Retinal pigment epithelial cell (primary cell): ENCODE measurements at regions not wholly inside any gene's neighbourhood (a gene's known extent, or its start where the extent isn't known, plus 50 kb on each side); places are given as distances from the start of the nearest gene placed in this dataset.

Source experiments
- DNase-seq: peaks from one replicate; pipeline ENCODE4 v3.0.0-alpha.2; 2010; ENCODE audit warnings: low read depth
- H3K4me3 ChIP-seq: 2 replicates; pipeline ENCODE4 v1.5.1; 2011; ENCODE audit warnings: mild to moderate bottlenecking, low read length, control low read depth, moderate library complexity
- TF ChIP-seq, protein P1 (sequence below): conservative IDR thresholded peaks from 2 replicates; pipeline ENCODE4 v1.5.1; 2011; ENCODE audit warnings: low read depth, low read length, control low read depth, inconsistent platforms

DNA sequence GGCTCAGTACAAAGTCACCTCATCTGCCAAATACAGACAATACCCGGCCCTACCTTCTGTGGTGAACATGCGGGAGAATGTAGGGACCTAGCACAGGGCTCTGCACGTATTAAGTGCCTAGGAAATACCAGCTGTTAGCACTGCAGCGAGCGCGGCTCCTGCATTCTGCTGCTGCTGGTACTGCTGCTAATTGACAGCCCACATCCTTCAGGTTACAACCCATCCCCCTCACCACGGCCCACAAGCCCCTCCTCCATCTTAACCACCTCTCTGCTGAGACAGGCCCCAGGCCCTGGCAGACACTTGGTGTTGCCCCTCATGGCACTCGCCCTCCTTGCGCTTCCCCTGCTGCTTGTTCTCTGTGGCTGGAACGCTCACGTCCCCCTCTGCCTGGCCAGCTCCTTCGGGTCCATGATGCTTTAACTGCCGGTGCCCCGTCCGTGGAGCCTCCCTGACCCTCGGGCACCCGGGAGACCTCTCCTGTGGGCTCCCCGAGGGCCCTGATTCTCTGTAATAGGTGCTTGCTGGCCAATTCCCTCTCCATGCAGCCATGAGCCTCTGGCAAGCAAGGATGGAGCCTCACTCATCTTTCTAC, 53.3 kb upstream of the LOXL4 start:
- TF ChIP-seq, protein P1, sequence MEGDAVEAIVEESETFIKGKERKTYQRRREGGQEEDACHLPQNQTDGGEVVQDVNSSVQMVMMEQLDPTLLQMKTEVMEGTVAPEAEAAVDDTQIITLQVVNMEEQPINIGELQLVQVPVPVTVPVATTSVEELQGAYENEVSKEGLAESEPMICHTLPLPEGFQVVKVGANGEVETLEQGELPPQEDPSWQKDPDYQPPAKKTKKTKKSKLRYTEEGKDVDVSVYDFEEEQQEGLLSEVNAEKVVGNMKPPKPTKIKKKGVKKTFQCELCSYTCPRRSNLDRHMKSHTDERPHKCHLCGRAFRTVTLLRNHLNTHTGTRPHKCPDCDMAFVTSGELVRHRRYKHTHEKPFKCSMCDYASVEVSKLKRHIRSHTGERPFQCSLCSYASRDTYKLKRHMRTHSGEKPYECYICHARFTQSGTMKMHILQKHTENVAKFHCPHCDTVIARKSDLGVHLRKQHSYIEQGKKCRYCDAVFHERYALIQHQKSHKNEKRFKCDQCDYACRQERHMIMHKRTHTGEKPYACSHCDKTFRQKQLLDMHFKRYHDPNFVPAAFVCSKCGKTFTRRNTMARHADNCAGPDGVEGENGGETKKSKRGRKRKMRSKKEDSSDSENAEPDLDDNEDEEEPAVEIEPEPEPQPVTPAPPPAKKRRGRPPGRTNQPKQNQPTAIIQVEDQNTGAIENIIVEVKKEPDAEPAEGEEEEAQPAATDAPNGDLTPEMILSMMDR: no peak
- no peak for DNase-seq
- H3K4me3 ChIP-seq: no peak overlapping the region

DNA sequence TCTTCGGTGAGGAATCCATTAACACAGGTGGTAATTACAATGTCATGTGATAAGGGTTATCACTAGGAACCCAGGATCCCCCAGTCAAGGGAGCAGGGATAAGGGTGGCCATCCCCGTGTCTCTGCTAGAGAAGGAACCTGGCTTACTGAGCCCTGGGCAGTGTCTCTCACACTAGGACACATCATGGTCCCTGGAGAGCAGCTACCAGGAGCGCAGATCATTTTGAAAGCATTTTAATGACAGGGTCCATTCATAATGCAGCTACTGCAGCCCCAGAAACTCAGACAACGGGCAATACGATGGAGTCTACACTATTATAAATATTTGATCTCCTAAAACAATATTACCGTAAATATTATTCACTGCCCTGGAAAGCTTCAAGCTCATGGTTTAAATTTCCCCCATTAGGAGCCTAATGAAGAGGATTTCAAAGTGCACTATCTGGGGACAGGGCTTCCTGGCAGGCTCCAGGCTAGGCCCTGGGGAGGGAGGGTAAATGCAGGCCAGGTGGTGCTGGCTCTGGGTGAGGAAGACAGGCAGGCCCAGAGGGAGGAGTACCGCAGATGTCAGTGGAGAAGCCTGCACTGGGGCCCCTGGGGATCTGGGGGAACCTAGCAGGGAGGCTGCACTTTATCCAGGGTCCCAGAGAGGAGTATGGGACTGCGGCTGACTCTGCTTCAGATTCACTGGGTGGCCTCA, 52.6 kb upstream of the LOXL4 start:
- no peak for DNase-seq
- TF ChIP-seq, protein P1: no peak
- no peak overlapping the region for H3K4me3 ChIP-seq

DNA sequence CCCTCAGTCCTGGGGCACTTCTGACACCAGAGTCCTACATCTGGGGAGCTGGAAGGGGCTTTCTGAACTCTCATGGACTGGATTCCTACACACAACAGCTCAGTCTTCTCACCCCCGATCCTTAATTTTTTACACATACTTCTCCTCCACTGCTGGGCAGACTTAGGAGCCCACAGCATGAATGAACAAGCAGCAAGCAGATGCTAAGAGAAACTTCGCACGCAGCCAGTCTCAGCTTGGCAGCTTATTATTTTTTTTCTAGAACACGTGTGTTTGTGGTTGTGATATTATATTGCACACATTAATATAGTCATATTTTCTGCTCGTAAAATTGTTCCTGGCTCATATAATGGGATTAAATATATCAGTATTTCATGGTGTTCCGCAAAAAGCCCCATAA, 50.9 kb upstream of the LOXL4 start:
- TF ChIP-seq, protein P1: no peak
- no peak overlapping the region for H3K4me3 ChIP-seq
- DNase-seq: no peak
